Peyer's patch (tissue), 4 donors: ENCODE measurements at regions not wholly inside any gene's neighbourhood (a gene's known extent, or its start where the extent isn't known, plus 50 kb on each side); places are given as distances from the start of the nearest gene placed in this dataset.

ENCODE experiments used
- POLR2A ChIP-seq, 2 donors: fragments of 450-650 bp; IDR thresholded peaks; one replicate each; pipeline ENCODE4 v1.5.1; 2017; ENCODE audit warnings: antibody characterized with exemption in 2 of 2, mild to moderate bottlenecking in 2 of 2, moderate library complexity in 2 of 2
- TF ChIP-seq, protein P1 (sequence below), 6 experiments: fragments of 450-650 bp in 4 of 6; fragments of 200-600 bp in 2 of 6; sonication (generic) in 1 of 6; IDR thresholded peaks; one replicate each; pipeline ENCODE4 v1.5.1; 2017 to 2019; ENCODE audit warnings: antibody characterized with exemption in 6 of 6, mild to moderate bottlenecking in 3 of 6, moderate library complexity in 1 of 6

DNA sequence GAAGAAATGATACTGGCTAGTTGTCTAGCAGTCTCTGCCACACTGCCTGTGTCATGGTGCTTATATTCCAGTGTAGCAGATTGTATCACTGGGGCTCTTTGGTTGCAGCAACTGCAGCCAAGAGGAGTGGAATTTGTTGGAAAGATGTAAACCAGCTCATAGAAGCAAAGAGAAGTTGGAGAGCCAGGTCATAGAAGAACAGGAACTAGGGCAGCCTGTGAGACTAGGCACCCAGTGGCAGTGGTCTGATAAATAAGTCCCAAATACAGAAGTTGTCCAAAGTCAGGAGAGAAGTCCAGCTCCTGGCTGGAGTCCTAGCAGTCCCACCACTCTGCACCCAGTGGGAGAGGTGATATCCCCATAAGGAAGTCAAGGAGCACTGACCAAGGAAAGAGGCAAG lies 172.5 kb upstream of the ARID2 start:
- TF ChIP-seq POLR2A (IDR thresholded peaks at IDR 0.05): no peak
- TF ChIP-seq, protein P1, sequence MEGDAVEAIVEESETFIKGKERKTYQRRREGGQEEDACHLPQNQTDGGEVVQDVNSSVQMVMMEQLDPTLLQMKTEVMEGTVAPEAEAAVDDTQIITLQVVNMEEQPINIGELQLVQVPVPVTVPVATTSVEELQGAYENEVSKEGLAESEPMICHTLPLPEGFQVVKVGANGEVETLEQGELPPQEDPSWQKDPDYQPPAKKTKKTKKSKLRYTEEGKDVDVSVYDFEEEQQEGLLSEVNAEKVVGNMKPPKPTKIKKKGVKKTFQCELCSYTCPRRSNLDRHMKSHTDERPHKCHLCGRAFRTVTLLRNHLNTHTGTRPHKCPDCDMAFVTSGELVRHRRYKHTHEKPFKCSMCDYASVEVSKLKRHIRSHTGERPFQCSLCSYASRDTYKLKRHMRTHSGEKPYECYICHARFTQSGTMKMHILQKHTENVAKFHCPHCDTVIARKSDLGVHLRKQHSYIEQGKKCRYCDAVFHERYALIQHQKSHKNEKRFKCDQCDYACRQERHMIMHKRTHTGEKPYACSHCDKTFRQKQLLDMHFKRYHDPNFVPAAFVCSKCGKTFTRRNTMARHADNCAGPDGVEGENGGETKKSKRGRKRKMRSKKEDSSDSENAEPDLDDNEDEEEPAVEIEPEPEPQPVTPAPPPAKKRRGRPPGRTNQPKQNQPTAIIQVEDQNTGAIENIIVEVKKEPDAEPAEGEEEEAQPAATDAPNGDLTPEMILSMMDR (IDR thresholded peaks at IDR 0.05): no peak
